Activated CD8-positive, alpha-beta T cell treated with anti-CD3 and anti-CD28 coated beads for 36 hours (primary cell): ENCODE measurements at regions not wholly inside any gene's neighbourhood (a gene's known extent, or its start where the extent isn't known, plus 50 kb on each side); places are given as distances from the start of the nearest gene placed in this dataset.

Experiments
- ATAC-seq: fragments of 200-7000 bp; cut with Tn5 transposase; one replicate; pipeline ENCODE4 v1.10.0; 2021; ENCODE audit warnings: mild to moderate bottlenecking, moderate library complexity
- CTCF ChIA-PET: fragments of 350-600 bp; sonication (Branson Sonifier 250); formaldehyde crosslinking; loops from one replicate; lab custom pipeline; 2021; ENCODE audit warnings: antibody characterized with exemption; lab: Charles Lee
- POLR2A ChIA-PET: fragments of 350-600 bp; sonication (Branson Sonifier 250); formaldehyde crosslinking; loops from one replicate; lab custom pipeline; 2021; ENCODE audit warnings: antibody characterized with exemption; lab: Charles Lee
- DNase-seq: peaks from one replicate; pipeline ENCODE4 v3.0.0-alpha.2; 2020
- H3K27ac Mint-ChIP-seq: one replicate; pipeline ENCODE4 v1.8.0; 2021; ENCODE audit warnings: mild to moderate bottlenecking, mixed read lengths
- H3K27me3 Mint-ChIP-seq: one replicate; pipeline ENCODE4 v1.8.0; 2021; ENCODE audit warnings: mixed read lengths
- H3K36me3 Mint-ChIP-seq: one replicate; pipeline ENCODE4 v1.8.0; 2021; ENCODE audit warnings: low read depth, mixed read lengths
- H3K4me1 Mint-ChIP-seq: one replicate; pipeline ENCODE4 v1.8.0; 2021; ENCODE audit warnings: low read depth, mixed read lengths
- H3K4me3 Mint-ChIP-seq: one replicate; pipeline ENCODE4 v1.8.0; 2021; ENCODE audit warnings: mild to moderate bottlenecking, moderate library complexity, mixed read lengths
- H3K9me3 Mint-ChIP-seq: one replicate; pipeline ENCODE4 v1.8.0; 2021; ENCODE audit warnings: mixed read lengths
- CTCF ChIP-seq: fragments of 200-600 bp; IDR thresholded peaks from one replicate; pipeline ENCODE4 v1.8.0; 2022; ENCODE audit warnings: antibody characterized with exemption, mild to moderate bottlenecking
- intact Hi-C: fragments of 100-400 bp; cut with micrococcal nuclease; formaldehyde crosslinking; loops from one replicate; pipeline ENCODE4 v1.10.0; 2022

GRCh38 chr9:71322311-71322710 lies 200.9 kb upstream of the TRPM3 start:
- DNase-seq (no peak), ATAC-seq (no peak)
- no peak overlapping the region for H3K27ac Mint-ChIP-seq
- H3K36me3 Mint-ChIP-seq = no peaks in the 10 kb centered on the region
- H3K27me3 Mint-ChIP-seq = peaks cover 8% of the 10 kb centered on the region
- no peak overlapping the region for H3K4me3 Mint-ChIP-seq
- intact Hi-C loops = no loop called here
- POLR2A ChIA-PET = no interaction called here
- CTCF ChIA-PET = no interaction called here
- H3K9me3 Mint-ChIP-seq = no peaks in the 10 kb centered on the region
- no peak for TF ChIP-seq CTCF
- H3K4me1 Mint-ChIP-seq = no peaks in the 10 kb centered on the region

- no peak for DNase-seq
Measured at GRCh38 chr9:71308454-71308853, 187.0 kb upstream of the TRPM3 start.

GRCh38 chr9:71306134-71306533 lies 184.7 kb upstream of the TRPM3 start:
- Mint-ChIP-seq H3K4me3 (no peak overlapping the region), H3K27me3 (peaks cover 3% of the 10 kb centered on the region), H3K27ac (no peak overlapping the region), H3K9me3 (no peaks in the 10 kb centered on the region), H3K4me1 (no peaks in the 10 kb centered on the region), H3K36me3 (no peaks in the 10 kb centered on the region)
- ChIA-PET POLR2A (no interaction called here), CTCF (no interaction called here)
- ATAC-seq = no peak
- no peak for TF ChIP-seq CTCF
- DNase-seq = no peak
- intact Hi-C loops = no loop called here

More at GRCh38 chr9:71308454-71308853, 187.0 kb upstream of the TRPM3 start:
- H3K27ac Mint-ChIP-seq = no peak overlapping the region
- ATAC-seq = no peak
- H3K36me3 Mint-ChIP-seq = no peaks in the 10 kb centered on the region
- no peak overlapping the region for H3K4me3 Mint-ChIP-seq
- no peak for TF ChIP-seq CTCF
- intact Hi-C loops = no loop called here
- ChIA-PET CTCF (no interaction called here), POLR2A (no interaction called here)
- no peaks in the 10 kb centered on the region for H3K9me3 Mint-ChIP-seq
- peaks cover 2% of the 10 kb centered on the region for H3K27me3 Mint-ChIP-seq
- H3K4me1 Mint-ChIP-seq = no peaks in the 10 kb centered on the region

- intact Hi-C loops = no loop called here
- H3K4me1 Mint-ChIP-seq = no peaks in the 10 kb centered on the region
- ATAC-seq (no peak), DNase-seq (no peak)
- peaks cover 5% of the 10 kb centered on the region for H3K27me3 Mint-ChIP-seq
- no peaks in the 10 kb centered on the region for H3K36me3 Mint-ChIP-seq
- no peak overlapping the region for H3K27ac Mint-ChIP-seq
- H3K4me3 Mint-ChIP-seq = no peak overlapping the region
- TF ChIP-seq CTCF = no peak
- ChIA-PET POLR2A (no interaction called here), CTCF (interaction anchor here (1.0 kb wide), 1 partner anchor 18 kb away, joined by 7 read pairs; no protein-coding TSS in a partner anchor)
- no peaks in the 10 kb centered on the region for H3K9me3 Mint-ChIP-seq
Measured at GRCh38 chr9:71303351-71303750, 181.9 kb upstream of the TRPM3 start.

- DNase-seq (no peak), ATAC-seq (no peak)
- Mint-ChIP-seq H3K4me3 (no peak overlapping the region), H3K9me3 (no peaks in the 10 kb centered on the region), H3K36me3 (no peaks in the 10 kb centered on the region), H3K4me1 (no peaks in the 10 kb centered on the region), H3K27me3 (peaks cover 5% of the 10 kb centered on the region), H3K27ac (no peak overlapping the region)
- intact Hi-C loops = no loop called here
- ChIA-PET POLR2A (no interaction called here), CTCF (interaction anchor here (1.0 to 1.3 kb wide), 2 partner anchors 18 kb away, joined by 4 to 7 read pairs; no protein-coding TSS in a partner anchor)
- TF ChIP-seq CTCF = no peak
Measured at GRCh38 chr9:71302776-71303175, 181.4 kb upstream of the TRPM3 start.
